ENCODE measurements at regions not wholly inside any gene's neighbourhood (a gene's known extent, or its start where the extent isn't known, plus 50 kb on each side); places are given as distances from the start of the nearest gene placed in this dataset.

DNA sequence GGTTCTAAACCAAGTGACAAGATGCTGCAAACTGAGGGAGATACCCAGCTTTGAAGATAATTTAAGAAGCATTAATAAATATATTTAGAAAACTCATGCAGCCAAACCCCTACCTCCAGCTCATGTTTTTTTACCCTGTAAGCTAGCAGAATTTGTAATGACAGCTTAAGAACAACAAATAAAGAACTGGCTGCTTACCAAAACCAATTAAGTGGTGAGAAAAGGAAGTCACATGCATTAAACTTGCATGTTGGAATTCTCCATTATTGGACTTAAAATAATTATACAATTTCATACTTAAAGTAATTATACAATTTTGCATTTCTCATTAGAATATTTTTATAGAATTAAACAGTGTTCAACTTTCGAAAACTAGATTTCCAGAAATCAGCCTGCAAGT is 75.6 kb upstream of the CNIH3 start:
- no peak overlapping the region for H3K4me3 ChIP-seq (ENCODE audit: low read depth, low read length)
- DNase-seq (ENCODE audit: low read depth), result no peak
- TF ChIP-seq, protein P1, sequence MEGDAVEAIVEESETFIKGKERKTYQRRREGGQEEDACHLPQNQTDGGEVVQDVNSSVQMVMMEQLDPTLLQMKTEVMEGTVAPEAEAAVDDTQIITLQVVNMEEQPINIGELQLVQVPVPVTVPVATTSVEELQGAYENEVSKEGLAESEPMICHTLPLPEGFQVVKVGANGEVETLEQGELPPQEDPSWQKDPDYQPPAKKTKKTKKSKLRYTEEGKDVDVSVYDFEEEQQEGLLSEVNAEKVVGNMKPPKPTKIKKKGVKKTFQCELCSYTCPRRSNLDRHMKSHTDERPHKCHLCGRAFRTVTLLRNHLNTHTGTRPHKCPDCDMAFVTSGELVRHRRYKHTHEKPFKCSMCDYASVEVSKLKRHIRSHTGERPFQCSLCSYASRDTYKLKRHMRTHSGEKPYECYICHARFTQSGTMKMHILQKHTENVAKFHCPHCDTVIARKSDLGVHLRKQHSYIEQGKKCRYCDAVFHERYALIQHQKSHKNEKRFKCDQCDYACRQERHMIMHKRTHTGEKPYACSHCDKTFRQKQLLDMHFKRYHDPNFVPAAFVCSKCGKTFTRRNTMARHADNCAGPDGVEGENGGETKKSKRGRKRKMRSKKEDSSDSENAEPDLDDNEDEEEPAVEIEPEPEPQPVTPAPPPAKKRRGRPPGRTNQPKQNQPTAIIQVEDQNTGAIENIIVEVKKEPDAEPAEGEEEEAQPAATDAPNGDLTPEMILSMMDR (IDR thresholded peaks at IDR 0.05; ENCODE audit: low read depth, low read length, missing control alignments), result no peak
- in situ Hi-C loops (cut with HindIII; ENCODE audit: low sequenced_read_pairs), result no loop called here

DNA sequence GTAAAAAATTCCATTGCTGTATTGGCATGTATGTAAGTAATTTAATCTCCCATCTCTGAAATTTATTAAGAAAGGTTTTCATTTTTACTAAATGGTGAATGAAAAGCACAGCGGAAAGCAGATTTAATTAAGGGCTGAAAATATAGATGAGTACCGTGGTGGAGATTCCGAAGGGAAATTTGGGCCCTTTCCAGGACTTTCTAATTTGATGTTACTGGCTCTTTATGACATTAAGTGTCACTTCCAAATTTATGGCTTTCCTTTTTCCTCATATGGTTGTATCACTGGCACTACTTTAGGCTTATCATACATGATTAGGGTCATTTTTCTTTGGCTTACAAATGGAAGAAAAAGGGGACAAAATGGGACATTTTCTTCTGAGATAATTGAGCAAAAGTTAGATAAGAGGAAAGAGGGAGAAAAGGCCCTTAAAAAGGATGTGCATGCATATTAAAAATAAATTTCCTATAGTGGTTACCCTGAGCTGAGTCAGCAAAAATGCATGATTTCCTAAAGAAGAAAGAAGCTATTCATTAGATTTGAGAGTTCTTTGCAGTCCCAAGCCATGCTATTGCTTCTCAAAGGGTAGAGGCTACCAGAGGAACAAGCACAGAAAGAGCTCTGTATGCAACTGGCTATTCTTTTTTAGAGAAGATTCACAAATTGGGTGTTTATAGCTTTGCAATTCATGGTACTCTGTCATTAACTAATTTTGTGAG is 74.9 kb upstream of the CNIH3 start:
- no peak for DNase-seq (ENCODE audit: low read depth)
- no peak overlapping the region for H3K4me3 ChIP-seq (ENCODE audit: low read depth, low read length)
- TF ChIP-seq, protein P1 (IDR thresholded peaks at IDR 0.05; ENCODE audit: low read depth, low read length, missing control alignments), result no peak
- in situ Hi-C loops (cut with HindIII; ENCODE audit: low sequenced_read_pairs), result no loop called here

GRCh38 chr1:224541901-224542630 is 74.1 kb upstream of the CNIH3 start:
- DNase-seq (ENCODE audit: low read depth), result peak; percentile 55
- TF ChIP-seq, protein P1 (IDR thresholded peaks at IDR 0.05; ENCODE audit: low read depth, low read length, missing control alignments), result no peak
- H3K4me3 ChIP-seq (ENCODE audit: low read depth, low read length), result no peak overlapping the region
- in situ Hi-C loops (cut with HindIII; ENCODE audit: low sequenced_read_pairs), result no loop called here

DNA sequence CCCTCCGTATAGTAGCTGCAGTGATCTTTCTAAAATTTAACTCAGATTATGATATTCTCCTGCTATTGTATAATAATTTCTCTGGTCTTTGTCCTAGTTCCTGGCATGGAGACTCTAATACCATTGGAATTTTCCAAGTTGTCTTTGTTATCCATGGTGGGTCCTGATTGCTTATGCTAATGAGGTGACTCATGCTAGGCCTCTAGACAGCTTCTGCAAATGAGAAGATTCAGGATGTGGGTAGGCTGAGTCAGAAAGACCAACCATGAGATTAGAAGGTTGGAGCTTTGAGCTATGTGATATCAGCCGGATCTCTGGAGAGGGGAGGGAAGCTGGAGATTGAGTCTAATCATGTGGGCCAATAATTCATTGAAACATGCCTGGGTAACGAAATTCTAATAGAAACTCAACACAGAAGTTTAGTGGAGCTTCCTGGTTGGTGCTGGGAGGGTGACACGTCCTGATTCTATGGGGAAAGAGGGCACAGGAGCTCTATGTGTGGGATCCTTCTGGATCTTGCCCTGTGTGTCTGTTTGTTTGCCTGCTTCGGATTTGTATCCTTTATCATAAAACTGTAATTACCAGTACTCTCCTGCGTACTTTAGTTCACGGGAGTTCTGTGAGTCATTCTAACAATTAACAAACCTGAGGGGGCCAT is 73.2 kb upstream of the CNIH3 start:
- TF ChIP-seq, protein P1 (IDR thresholded peaks at IDR 0.05; ENCODE audit: low read depth, low read length, missing control alignments), result no peak
- DNase-seq (ENCODE audit: low read depth), result peak; percentile 97
- no peak overlapping the region for H3K4me3 ChIP-seq (ENCODE audit: low read depth, low read length)
- in situ Hi-C loops (cut with HindIII; ENCODE audit: low sequenced_read_pairs), result no loop called here

GRCh38 chr1:224543453-224543852 is 72.7 kb upstream of the CNIH3 start:
- no peak for DNase-seq (ENCODE audit: low read depth)
- TF ChIP-seq, protein P1 (IDR thresholded peaks at IDR 0.05; ENCODE audit: low read depth, low read length, missing control alignments), result no peak
- in situ Hi-C loops (cut with HindIII; ENCODE audit: low sequenced_read_pairs), result no loop called here
- no peak overlapping the region for H3K4me3 ChIP-seq (ENCODE audit: low read depth, low read length)

GRCh38 chr1:224544346-224545110 is 71.6 kb upstream of the CNIH3 start:
- TF ChIP-seq, protein P1 (IDR thresholded peaks at IDR 0.05; ENCODE audit: low read depth, low read length, missing control alignments), result no peak
- no peak overlapping the region for H3K4me3 ChIP-seq (ENCODE audit: low read depth, low read length)
- in situ Hi-C loops (cut with HindIII; ENCODE audit: low sequenced_read_pairs), result no loop called here
- no peak for DNase-seq (ENCODE audit: low read depth)

Measured in astrocyte of the cerebellum (primary cell).